ENCODE measurements at regions not wholly inside any gene's neighbourhood (a gene's known extent, or its start where the extent isn't known, plus 50 kb on each side); places are given as distances from the start of the nearest gene placed in this dataset.

DNA sequence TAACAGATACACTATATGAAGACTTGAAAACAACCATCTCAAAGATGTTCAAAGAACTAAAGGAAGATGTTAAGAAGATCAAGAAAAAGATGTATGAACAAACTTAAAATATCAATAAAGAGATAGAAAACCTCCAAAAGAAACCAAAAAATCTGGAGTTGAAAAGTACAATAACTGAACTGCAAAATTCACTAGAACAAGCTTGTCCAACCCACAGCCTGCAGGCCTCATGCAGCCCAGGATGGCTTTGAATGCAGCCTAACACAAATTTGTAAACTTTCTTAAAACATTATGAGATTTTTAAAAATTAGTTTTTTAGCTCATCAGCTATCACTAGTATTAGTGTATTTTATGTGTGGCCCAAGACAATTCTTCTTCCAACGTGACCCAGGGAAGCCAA lies 77.0 kb upstream of the DCTD start:
- TF ChIP-seq NPAS2 (CRISPR knock-in tag; IDR thresholded peaks at IDR 0.05; ENCODE audit: borderline replicate concordance) (no peak), CEBPB (IDR thresholded peaks at IDR 0.05) (no peak), TFCP2L1 (CRISPR knock-in tag; IDR thresholded peaks at IDR 0.05) (no peak), CHD4 (IDR thresholded peaks at IDR 0.05; ENCODE audit: borderline replicate concordance) (no peak), ZNF302 (CRISPR knock-in tag; IDR thresholded peaks at IDR 0.05) (no peak), ZSCAN20 (CRISPR knock-in tag; IDR thresholded peaks at IDR 0.05) (no peak), JUNB (IDR thresholded peaks at IDR 0.05) (no peak), NR3C1 (IDR thresholded peaks at IDR 0.05) (no peak), CBX8 (IDR thresholded peaks at IDR 0.05) (no peak), EHF (CRISPR knock-in tag; IDR thresholded peaks at IDR 0.05) (no peak), HOXA7 (CRISPR knock-in tag; IDR thresholded peaks at IDR 0.05) (no peak), KDM5A (IDR thresholded peaks at IDR 0.05) (no peak), PHF8 (IDR thresholded peaks at IDR 0.05; ENCODE audit: borderline replicate concordance, low read depth) (no peak), RCOR1 (IDR thresholded peaks at IDR 0.05; ENCODE audit: low read depth, low read length) (no peak), EP300 (IDR thresholded peaks at IDR 0.05) (no peak)
- TF ChIP-seq, protein P1, sequence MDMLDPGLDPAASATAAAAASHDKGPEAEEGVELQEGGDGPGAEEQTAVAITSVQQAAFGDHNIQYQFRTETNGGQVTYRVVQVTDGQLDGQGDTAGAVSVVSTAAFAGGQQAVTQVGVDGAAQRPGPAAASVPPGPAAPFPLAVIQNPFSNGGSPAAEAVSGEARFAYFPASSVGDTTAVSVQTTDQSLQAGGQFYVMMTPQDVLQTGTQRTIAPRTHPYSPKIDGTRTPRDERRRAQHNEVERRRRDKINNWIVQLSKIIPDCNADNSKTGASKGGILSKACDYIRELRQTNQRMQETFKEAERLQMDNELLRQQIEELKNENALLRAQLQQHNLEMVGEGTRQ (IDR thresholded peaks at IDR 0.05): no peak
- TF ChIP-seq, protein P2, sequence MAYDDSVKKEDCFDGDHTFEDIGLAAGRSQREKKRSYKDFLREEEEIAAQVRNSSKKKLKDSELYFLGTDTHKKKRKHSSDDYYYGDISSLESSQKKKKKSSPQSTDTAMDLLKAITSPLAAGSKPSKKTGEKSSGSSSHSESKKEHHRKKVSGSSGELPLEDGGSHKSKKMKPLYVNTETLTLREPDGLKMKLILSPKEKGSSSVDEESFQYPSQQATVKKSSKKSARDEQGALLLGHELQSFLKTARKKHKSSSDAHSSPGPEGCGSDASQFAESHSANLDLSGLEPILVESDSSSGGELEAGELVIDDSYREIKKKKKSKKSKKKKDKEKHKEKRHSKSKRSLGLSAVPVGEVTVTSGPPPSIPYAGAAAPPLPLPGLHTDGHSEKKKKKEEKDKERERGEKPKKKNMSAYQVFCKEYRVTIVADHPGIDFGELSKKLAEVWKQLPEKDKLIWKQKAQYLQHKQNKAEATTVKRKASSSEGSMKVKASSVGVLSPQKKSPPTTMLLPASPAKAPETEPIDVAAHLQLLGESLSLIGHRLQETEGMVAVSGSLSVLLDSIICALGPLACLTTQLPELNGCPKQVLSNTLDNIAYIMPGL (CRISPR knock-in tag; IDR thresholded peaks at IDR 0.05; ENCODE audit: borderline replicate concordance): no peak
- TF ChIP-seq, protein P3, sequence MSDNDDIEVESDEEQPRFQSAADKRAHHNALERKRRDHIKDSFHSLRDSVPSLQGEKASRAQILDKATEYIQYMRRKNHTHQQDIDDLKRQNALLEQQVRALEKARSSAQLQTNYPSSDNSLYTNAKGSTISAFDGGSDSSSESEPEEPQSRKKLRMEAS (IDR thresholded peaks at IDR 0.05): no peak
- TF ChIP-seq, protein P4, sequence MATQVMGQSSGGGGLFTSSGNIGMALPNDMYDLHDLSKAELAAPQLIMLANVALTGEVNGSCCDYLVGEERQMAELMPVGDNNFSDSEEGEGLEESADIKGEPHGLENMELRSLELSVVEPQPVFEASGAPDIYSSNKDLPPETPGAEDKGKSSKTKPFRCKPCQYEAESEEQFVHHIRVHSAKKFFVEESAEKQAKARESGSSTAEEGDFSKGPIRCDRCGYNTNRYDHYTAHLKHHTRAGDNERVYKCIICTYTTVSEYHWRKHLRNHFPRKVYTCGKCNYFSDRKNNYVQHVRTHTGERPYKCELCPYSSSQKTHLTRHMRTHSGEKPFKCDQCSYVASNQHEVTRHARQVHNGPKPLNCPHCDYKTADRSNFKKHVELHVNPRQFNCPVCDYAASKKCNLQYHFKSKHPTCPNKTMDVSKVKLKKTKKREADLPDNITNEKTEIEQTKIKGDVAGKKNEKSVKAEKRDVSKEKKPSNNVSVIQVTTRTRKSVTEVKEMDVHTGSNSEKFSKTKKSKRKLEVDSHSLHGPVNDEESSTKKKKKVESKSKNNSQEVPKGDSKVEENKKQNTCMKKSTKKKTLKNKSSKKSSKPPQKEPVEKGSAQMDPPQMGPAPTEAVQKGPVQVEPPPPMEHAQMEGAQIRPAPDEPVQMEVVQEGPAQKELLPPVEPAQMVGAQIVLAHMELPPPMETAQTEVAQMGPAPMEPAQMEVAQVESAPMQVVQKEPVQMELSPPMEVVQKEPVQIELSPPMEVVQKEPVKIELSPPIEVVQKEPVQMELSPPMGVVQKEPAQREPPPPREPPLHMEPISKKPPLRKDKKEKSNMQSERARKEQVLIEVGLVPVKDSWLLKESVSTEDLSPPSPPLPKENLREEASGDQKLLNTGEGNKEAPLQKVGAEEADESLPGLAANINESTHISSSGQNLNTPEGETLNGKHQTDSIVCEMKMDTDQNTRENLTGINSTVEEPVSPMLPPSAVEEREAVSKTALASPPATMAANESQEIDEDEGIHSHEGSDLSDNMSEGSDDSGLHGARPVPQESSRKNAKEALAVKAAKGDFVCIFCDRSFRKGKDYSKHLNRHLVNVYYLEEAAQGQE (IDR thresholded peaks at IDR 0.05): no peak
- TF ChIP-seq, protein P5, sequence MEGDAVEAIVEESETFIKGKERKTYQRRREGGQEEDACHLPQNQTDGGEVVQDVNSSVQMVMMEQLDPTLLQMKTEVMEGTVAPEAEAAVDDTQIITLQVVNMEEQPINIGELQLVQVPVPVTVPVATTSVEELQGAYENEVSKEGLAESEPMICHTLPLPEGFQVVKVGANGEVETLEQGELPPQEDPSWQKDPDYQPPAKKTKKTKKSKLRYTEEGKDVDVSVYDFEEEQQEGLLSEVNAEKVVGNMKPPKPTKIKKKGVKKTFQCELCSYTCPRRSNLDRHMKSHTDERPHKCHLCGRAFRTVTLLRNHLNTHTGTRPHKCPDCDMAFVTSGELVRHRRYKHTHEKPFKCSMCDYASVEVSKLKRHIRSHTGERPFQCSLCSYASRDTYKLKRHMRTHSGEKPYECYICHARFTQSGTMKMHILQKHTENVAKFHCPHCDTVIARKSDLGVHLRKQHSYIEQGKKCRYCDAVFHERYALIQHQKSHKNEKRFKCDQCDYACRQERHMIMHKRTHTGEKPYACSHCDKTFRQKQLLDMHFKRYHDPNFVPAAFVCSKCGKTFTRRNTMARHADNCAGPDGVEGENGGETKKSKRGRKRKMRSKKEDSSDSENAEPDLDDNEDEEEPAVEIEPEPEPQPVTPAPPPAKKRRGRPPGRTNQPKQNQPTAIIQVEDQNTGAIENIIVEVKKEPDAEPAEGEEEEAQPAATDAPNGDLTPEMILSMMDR (IDR thresholded peaks at IDR 0.05): no peak
- WGBS (ENCODE audit: missing lambda C conversion rate): 15% methylated on average over 1 of the region's 1 CpG
- no peaks in the 10 kb centered on the region for H3K4me1 ChIP-seq
- no peaks in the 10 kb centered on the region; the same call in 2 of the 3 replicates for H3K9me3 ChIP-seq
- H3K4me3 ChIP-seq: no peak overlapping the region
- H3K27ac ChIP-seq: no peak overlapping the region
- DNase-seq (ENCODE audit: low read depth in 1 of 2, low spot score in 1 of 2) (no peak), FAIRE-seq (no peak), ATAC-seq (no peak)
- CTCF ChIA-PET: no interaction called here
- no peak overlapping the region for H3K4me2 ChIP-seq
- POLR2A ChIA-PET: no interaction called here

Data from A549 (cell line).